ENCODE measurements at regions not wholly inside any gene's neighbourhood (a gene's known extent, or its start where the extent isn't known, plus 50 kb on each side); places are given as distances from the start of the nearest gene placed in this dataset.

DNA sequence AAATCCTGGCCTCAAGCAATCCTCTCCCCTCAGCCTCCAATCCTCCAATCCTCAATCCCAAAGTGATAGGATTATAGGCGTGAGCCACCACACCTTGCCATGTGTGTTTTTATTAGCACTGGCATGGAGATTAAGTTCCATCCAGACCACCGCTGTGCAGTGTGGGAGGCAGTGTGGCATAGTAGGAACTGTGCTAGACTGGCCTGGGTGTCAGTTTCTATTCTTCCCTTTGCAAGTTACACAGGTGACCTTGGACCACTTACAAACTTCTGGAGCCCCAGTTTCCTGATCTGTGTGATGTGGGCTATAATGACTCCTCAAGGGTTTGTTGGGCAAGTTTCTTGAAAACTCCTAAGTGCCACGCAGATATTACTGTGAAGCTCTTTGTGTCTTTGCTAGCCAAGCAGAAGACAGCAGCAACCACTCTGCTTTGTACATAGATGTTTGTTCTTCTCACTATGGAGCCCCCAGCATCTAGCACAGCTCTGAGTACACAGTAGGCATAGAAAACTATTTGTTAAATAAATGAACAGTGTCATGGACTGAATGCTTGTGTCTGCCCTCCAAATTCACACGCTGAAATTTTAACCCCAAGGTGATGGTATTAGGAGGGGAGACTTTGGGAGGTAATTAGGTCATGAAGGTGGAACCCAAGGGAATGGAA is 93.0 kb downstream of the LBH start:
- DNase-seq (ENCODE audit: low read depth, low spot score) = no peak
- no peak overlapping the region for H3K27ac ChIP-seq (ENCODE audit: insufficient read depth, low read depth, low read length)
- no peak for FAIRE-seq
- intact Hi-C loops (cut with micrococcal nuclease) (no loop called here), dilution Hi-C loops (cut with MboI; ENCODE audit: extremely low pct_ligation_motif_present, low sequenced_read_pairs) (no loop called here)
- H3K9ac ChIP-seq (replicated peaks; ENCODE audit: extremely low read depth, insufficient read depth, low read length) = no peak overlapping the region
- no TSS peak for BruUV-seq (replicated peaks)
- H3K4me1 ChIP-seq (ENCODE audit: control insufficient read depth, extremely low read depth, insufficient read depth, low read length) = no peaks in the 10 kb centered on the region
- no peak overlapping the region for H3K4me3 ChIP-seq (replicated peaks in 1 of 3; ENCODE audit: insufficient read depth in 1 of 3, low read depth in 1 of 3, low read length in 3 of 3)
- TF ChIP-seq JUN (IDR thresholded peaks at IDR 0.05; ENCODE audit: borderline replicate concordance, insufficient read depth, insufficient read length, low read depth) (no peak), MYC (IDR thresholded peaks at IDR 0.05; ENCODE audit: low read depth, low read length) (no peak), FOS (IDR thresholded peaks at IDR 0.05; ENCODE audit: borderline replicate concordance, insufficient read depth, low read length) (no peak), POLR2A (IDR thresholded peaks at IDR 0.05; ENCODE audit: low read depth, low read length) (no peak), EZH2 (IDR thresholded peaks at IDR 0.05; ENCODE audit: borderline replicate concordance, low read depth, low read length, severe bottlenecking) (no peak), GATA2 (IDR thresholded peaks at IDR 0.05; ENCODE audit: insufficient read depth, insufficient read length, low read depth, low read length) (no peak), POLR2AphosphoS5 (IDR thresholded peaks at IDR 0.05; ENCODE audit: insufficient read depth, low read depth, low read length) (no peak)
- TF ChIP-seq, protein P1, sequence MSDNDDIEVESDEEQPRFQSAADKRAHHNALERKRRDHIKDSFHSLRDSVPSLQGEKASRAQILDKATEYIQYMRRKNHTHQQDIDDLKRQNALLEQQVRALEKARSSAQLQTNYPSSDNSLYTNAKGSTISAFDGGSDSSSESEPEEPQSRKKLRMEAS (IDR thresholded peaks at IDR 0.05; ENCODE audit: insufficient read depth, insufficient read length) = no peak
- TF ChIP-seq, protein P2, sequence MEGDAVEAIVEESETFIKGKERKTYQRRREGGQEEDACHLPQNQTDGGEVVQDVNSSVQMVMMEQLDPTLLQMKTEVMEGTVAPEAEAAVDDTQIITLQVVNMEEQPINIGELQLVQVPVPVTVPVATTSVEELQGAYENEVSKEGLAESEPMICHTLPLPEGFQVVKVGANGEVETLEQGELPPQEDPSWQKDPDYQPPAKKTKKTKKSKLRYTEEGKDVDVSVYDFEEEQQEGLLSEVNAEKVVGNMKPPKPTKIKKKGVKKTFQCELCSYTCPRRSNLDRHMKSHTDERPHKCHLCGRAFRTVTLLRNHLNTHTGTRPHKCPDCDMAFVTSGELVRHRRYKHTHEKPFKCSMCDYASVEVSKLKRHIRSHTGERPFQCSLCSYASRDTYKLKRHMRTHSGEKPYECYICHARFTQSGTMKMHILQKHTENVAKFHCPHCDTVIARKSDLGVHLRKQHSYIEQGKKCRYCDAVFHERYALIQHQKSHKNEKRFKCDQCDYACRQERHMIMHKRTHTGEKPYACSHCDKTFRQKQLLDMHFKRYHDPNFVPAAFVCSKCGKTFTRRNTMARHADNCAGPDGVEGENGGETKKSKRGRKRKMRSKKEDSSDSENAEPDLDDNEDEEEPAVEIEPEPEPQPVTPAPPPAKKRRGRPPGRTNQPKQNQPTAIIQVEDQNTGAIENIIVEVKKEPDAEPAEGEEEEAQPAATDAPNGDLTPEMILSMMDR (IDR thresholded peaks at IDR 0.05; ENCODE audit: extremely low read depth in 1 of 2, insufficient read depth in 1 of 2, low read depth in 1 of 2, low read length in 2 of 2) = no peak
- H4K20me1 ChIP-seq (replicated peaks; ENCODE audit: control insufficient read depth, extremely low read depth, insufficient read depth, low read length) = no peaks in the 10 kb centered on the region
- no peaks in the 10 kb centered on the region for H3K9me1 ChIP-seq (replicated peaks; ENCODE audit: control insufficient read depth, extremely low read depth, insufficient read depth, low read length)
- no peaks in the 10 kb centered on the region for H3K27me3 ChIP-seq (ENCODE audit: control insufficient read depth in 2 of 2, insufficient read depth in 2 of 2, low read length in 2 of 2)
- no peaks in the 10 kb centered on the region for H3K9me3 ChIP-seq (replicated peaks; ENCODE audit: control insufficient read depth, insufficient read depth, low read length)
- no peak overlapping the region for H3K4me2 ChIP-seq (ENCODE audit: insufficient read depth, low read length)
- no peak overlapping the region for H2AFZ ChIP-seq (ENCODE audit: low read depth, low read length)
- POLR2A ChIA-PET = no interaction called here
- CTCF ChIA-PET = no interaction called here
- no peaks in the 10 kb centered on the region for H3K36me3 ChIP-seq (ENCODE audit: control insufficient read depth in 2 of 2, extremely low read depth in 1 of 2, insufficient read depth in 2 of 2, low read length in 2 of 2)
- H3K79me2 ChIP-seq (ENCODE audit: control insufficient read depth, insufficient read depth, low read length) = no peaks in the 10 kb centered on the region

Measured in endothelial cell of umbilical vein (primary cell).